ENCODE measurements at regions not wholly inside any gene's neighbourhood (a gene's known extent, or its start where the extent isn't known, plus 50 kb on each side); places are given as distances from the start of the nearest gene placed in this dataset.
"Not testable (repeated sequence)": the region's sequence is repeated elsewhere in the genome, so short reads cannot be mapped to it uniquely, and the experiment has no call there.

GRCh38 chr18:46226461-46226860 lies 122.3 kb downstream of the HAUS1 start:
- DNase-seq (ENCODE audit: low read depth, low spot score): no peak

- DNase-seq (ENCODE audit: low read depth, low spot score): not testable (repeated sequence)
These were observed 125.5 kb downstream of the HAUS1 start for GRCh38 chr18:46229641-46230040.

GRCh38 chr18:46236156-46236555 lies 132.0 kb downstream of the HAUS1 start:
- DNase-seq (ENCODE audit: low read depth, low spot score): no peak

- DNase-seq (ENCODE audit: low read depth, low spot score): no peak
These were observed 133.7 kb downstream of the HAUS1 start for GRCh38 chr18:46237891-46238290.

- DNase-seq (ENCODE audit: low read depth, low spot score): no peak
These were observed 135.4 kb downstream of the HAUS1 start for GRCh38 chr18:46239549-46239948.

GRCh38 chr18:46239998-46240397 lies 135.8 kb downstream of the HAUS1 start:
- DNase-seq (ENCODE audit: low read depth, low spot score): no peak

GRCh38 chr18:46241393-46241792 lies 137.2 kb downstream of the HAUS1 start:
- DNase-seq (ENCODE audit: low read depth, low spot score): not testable (repeated sequence)

- DNase-seq (ENCODE audit: low read depth, low spot score): no peak
These were observed 138.0 kb downstream of the HAUS1 start for GRCh38 chr18:46242183-46242582.

- no peak for DNase-seq (ENCODE audit: low read depth, low spot score)
These were observed 138.9 kb downstream of the HAUS1 start for GRCh38 chr18:46243095-46243494.

GRCh38 chr18:46243673-46244072 lies 139.5 kb downstream of the HAUS1 start:
- DNase-seq (ENCODE audit: low read depth, low spot score): no peak

- no peak for DNase-seq (ENCODE audit: low read depth, low spot score)
These were observed 141.9 kb downstream of the HAUS1 start for GRCh38 chr18:46246101-46246500.

GRCh38 chr18:46247942-46248341 lies 143.8 kb downstream of the HAUS1 start:
- DNase-seq (ENCODE audit: low read depth, low spot score): no peak

GRCh38 chr18:46250084-46250811 lies 146.1 kb downstream of the HAUS1 start:
- DNase-seq (ENCODE audit: low read depth, low spot score): peak; percentile 59

GRCh38 chr18:46250812-46251173 lies 146.6 kb downstream of the HAUS1 start:
- no peak for DNase-seq (ENCODE audit: low read depth, low spot score)

- DNase-seq (ENCODE audit: low read depth, low spot score): no peak
These were observed 148.6 kb downstream of the HAUS1 start for GRCh38 chr18:46252759-46253158.

- no peak for DNase-seq (ENCODE audit: low read depth, low spot score)
These were observed 149.3 kb downstream of the HAUS1 start for GRCh38 chr18:46253498-46253897.

GRCh38 chr18:46256078-46256477 lies 151.9 kb downstream of the HAUS1 start:
- DNase-seq (ENCODE audit: low read depth, low spot score): no peak

GRCh38 chr18:46257366-46257765 lies 153.2 kb downstream of the HAUS1 start:
- DNase-seq (ENCODE audit: low read depth, low spot score): no peak

- DNase-seq (ENCODE audit: low read depth, low spot score): no peak
These were observed 156.1 kb downstream of the HAUS1 start for GRCh38 chr18:46260016-46260878.

GRCh38 chr18:46260879-46261143 lies 156.6 kb downstream of the HAUS1 start:
- no peak for DNase-seq (ENCODE audit: low read depth, low spot score)

GRCh38 chr18:46261799-46262198 lies 157.6 kb downstream of the HAUS1 start:
- no peak for DNase-seq (ENCODE audit: low read depth, low spot score)

- DNase-seq (ENCODE audit: low read depth, low spot score): no peak
These were observed 158.7 kb downstream of the HAUS1 start for GRCh38 chr18:46262856-46263255.

GRCh38 chr18:46264255-46264654 lies 160.1 kb downstream of the HAUS1 start:
- no peak for DNase-seq (ENCODE audit: low read depth, low spot score)

All from smooth muscle cell of the brain vasculature (primary cell).